Transverse colon (tissue), 4 donors: ENCODE measurements at regions not wholly inside any gene's neighbourhood (a gene's known extent, or its start where the extent isn't known, plus 50 kb on each side); places are given as distances from the start of the nearest gene placed in this dataset.

ENCODE experiments used
- DNase-seq: peaks from one replicate; pipeline ENCODE4 v3.0.0-alpha.2; 2019
- H3K27ac ChIP-seq, 4 donors: fragments of 200-600 bp; sonication (generic); 2 replicates each; pipeline ENCODE4 v1.5.1; 2016 to 2018; ENCODE audit warnings: inconsistent platforms in 4 of 4
- H3K27me3 ChIP-seq: fragments of 200-600 bp; sonication (generic); 2 replicates; pipeline ENCODE4 v1.5.1; 2017; ENCODE audit warnings: inconsistent platforms
- H3K36me3 ChIP-seq, 4 donors: fragments of 200-600 bp; sonication (generic); 2 replicates each; pipeline ENCODE4 v1.5.1; 2017 to 2019; ENCODE audit warnings: inconsistent platforms in 4 of 4
- H3K4me1 ChIP-seq, 4 donors: fragments of 200-600 bp; sonication (generic); 2 replicates each; pipeline ENCODE4 v1.5.1; 2017 to 2020; ENCODE audit warnings: inconsistent platforms in 4 of 4
- H3K4me3 ChIP-seq, 4 donors: fragments of 200-600 bp; sonication (generic); 1 replicate in 1 of 4; 2 replicates in 3 of 4; pipeline versions ENCODE4 v1.5.1 to v1.6.1; 2017 to 2019; ENCODE audit warnings: inconsistent platforms in 4 of 4
- H3K9me3 ChIP-seq, 2 donors: fragments of 200-600 bp; sonication (generic); 2 replicates each; pipeline ENCODE4 v1.5.1; 2017 to 2019; ENCODE audit warnings: inconsistent platforms in 2 of 2
- EP300 ChIP-seq: sonication (generic); formaldehyde crosslinking; IDR thresholded peaks from one replicate; pipeline ENCODE4 v1.6.1; 2017; ENCODE audit warnings: antibody characterized with exemption, low read depth
- POLR2A ChIP-seq: fragments of 450-650 bp; IDR thresholded peaks from one replicate; pipeline ENCODE4 v1.6.1; 2016; ENCODE audit warnings: antibody characterized with exemption, mild to moderate bottlenecking, moderate library complexity
- POLR2AphosphoS5 ChIP-seq, 3 donors: sonication (generic); formaldehyde crosslinking; IDR thresholded peaks; one replicate each; pipeline ENCODE4 v1.6.1; 2016; ENCODE audit warnings: antibody characterized with exemption in 3 of 3
- WGBS, 2 donors: methylation state at CpG; one replicate each; pipeline ENCODE4 v1.1.5; 2018; ENCODE audit warnings: low coverage in 1 of 2; 5-methylcytosine and 5-hydroxymethylcytosine counted together
- in situ Hi-C, 4 donors: fragments of 200-750 bp; cut with MboI; loops; one replicate each; pipeline versions ENCODE4 v1.15.0 to v1.15.1; 2017; ENCODE audit warnings: low sequenced_read_pairs in 3 of 4, low pct_ligation_motif_present in 1 of 4, low pct_unique_long_range_greater_than_20kb in 1 of 4
- intact Hi-C: fragments of 100-400 bp; cut with DNase I; formaldehyde crosslinking; loops from one replicate; pipeline ENCODE4 v1.15.1; 2023; ENCODE audit warnings: low total_unique reads
- TF ChIP-seq, protein P1 (sequence below), 5 experiments: fragments of 200-600 bp in 3 of 5; fragments of 450-650 bp in 2 of 5; sonication (generic) in 3 of 5; IDR thresholded peaks; 1 replicate in 2 of 5; 2 replicates in 3 of 5; pipeline ENCODE4 v1.5.1; 2016 to 2017; ENCODE audit warnings: antibody characterized with exemption in 5 of 5, inconsistent platforms in 3 of 5, mild to moderate bottlenecking in 2 of 5, moderate library complexity in 1 of 5

DNA sequence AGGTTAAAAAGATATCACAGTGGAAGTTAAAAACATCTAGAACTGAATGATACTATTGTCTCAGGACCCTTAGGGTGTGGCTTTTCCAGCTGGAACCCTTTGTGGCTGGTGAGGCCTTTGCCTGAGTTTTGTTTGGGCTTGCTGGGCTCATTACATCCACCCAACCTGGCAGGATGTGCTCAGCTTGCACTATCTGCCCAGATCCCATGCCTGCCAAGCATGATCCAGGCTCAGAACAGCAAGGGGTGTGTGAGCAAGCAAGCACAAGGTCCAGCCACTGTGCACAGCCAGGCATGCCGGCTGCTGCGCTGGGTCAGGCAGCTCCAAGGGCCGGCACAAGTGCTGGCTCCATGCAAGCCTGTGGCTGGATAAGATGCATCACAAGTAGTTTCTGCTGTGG lies 512.7 kb upstream of the CDIN1 start:
- in situ Hi-C loops: no loop called here
- TF ChIP-seq POLR2A: no peak
- TF ChIP-seq EP300: no peak
- TF ChIP-seq, protein P1, sequence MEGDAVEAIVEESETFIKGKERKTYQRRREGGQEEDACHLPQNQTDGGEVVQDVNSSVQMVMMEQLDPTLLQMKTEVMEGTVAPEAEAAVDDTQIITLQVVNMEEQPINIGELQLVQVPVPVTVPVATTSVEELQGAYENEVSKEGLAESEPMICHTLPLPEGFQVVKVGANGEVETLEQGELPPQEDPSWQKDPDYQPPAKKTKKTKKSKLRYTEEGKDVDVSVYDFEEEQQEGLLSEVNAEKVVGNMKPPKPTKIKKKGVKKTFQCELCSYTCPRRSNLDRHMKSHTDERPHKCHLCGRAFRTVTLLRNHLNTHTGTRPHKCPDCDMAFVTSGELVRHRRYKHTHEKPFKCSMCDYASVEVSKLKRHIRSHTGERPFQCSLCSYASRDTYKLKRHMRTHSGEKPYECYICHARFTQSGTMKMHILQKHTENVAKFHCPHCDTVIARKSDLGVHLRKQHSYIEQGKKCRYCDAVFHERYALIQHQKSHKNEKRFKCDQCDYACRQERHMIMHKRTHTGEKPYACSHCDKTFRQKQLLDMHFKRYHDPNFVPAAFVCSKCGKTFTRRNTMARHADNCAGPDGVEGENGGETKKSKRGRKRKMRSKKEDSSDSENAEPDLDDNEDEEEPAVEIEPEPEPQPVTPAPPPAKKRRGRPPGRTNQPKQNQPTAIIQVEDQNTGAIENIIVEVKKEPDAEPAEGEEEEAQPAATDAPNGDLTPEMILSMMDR (IDR thresholded peaks at IDR 0.05): no peak
- no peak for TF ChIP-seq POLR2AphosphoS5 (IDR thresholded peaks at IDR 0.05)
- Histone ChIP-seq H3K27me3 (no peaks in the 10 kb centered on the region), H3K27ac (no peak overlapping the region), H3K36me3 (no peaks in the 10 kb centered on the region), H3K9me3 (no peaks in the 10 kb centered on the region), H3K4me1 (no peaks in the 10 kb centered on the region), H3K4me3 (no peak overlapping the region)
- intact Hi-C loops: no loop called here
- DNase-seq: no peak
- 60% methylated on average over 1 of the region's 3 CpGs; no CpG with 5 or more reads in 1 of the 2 donors for WGBS, 2 donors

DNA sequence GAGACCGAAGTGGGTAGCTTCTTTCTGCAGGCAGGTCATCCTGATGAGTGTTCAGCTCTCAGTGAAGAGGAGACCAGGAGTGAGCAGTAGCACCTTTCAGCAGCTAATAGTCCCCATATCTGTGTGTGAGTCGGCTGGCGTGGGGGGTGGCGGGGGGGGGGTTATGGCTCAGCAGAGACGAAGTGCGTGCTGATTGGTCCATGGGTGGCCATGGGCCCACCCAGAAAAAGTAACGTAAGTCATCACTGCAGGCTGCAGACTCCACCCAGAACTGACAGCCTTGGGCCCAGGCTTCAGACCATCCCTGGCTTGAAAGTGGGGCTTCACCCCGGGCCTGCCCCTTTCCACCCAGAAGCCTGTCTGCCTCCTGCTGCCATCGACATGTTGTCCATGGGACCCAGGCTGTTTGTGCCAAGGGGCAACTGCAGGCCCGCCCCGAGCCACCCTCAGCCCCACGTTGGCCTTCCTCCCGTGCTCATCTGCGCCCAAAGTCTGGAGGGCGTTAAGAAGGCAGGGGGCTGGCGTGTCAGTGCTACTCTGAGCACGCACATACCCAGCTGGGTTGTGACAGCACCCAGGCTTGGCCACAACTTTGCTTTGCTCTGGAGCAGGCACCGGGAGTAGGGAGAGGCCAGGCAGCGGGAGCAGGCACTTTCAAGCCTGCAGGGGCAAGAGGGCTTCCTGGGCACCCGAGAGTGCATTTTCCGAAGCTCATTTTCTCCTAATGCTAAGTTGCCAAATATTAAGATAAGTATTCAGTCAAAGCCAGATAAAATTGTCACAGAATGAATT lies 511.7 kb upstream of the CDIN1 start:
- WGBS, 2 donors: 89 to 96% methylated on average over 2 to 21 of the region's 21 CpGs
- DNase-seq: no peak
- Histone ChIP-seq H3K27ac (no peak overlapping the region), H3K4me1 (no peaks in the 10 kb centered on the region), H3K4me3 (no peak overlapping the region), H3K36me3 (no peaks in the 10 kb centered on the region), H3K9me3 (no peaks in the 10 kb centered on the region), H3K27me3 (no peaks in the 10 kb centered on the region)
- intact Hi-C loops: no loop called here
- in situ Hi-C loops: no loop called here
- TF ChIP-seq, protein P1 (IDR thresholded peaks at IDR 0.05): no peak
- TF ChIP-seq POLR2AphosphoS5 (IDR thresholded peaks at IDR 0.05) (no peak), POLR2A (no peak), EP300 (no peak)

- H3K27ac ChIP-seq: no peak overlapping the region
- no peak for TF ChIP-seq POLR2AphosphoS5 (IDR thresholded peaks at IDR 0.05)
- TF ChIP-seq POLR2A: no peak
- TF ChIP-seq, protein P1 (IDR thresholded peaks at IDR 0.05): no peak
- TF ChIP-seq EP300: no peak
- in situ Hi-C loops: no loop called here
- no peak for DNase-seq
- H3K4me3 ChIP-seq: no peak overlapping the region
- no peaks in the 10 kb centered on the region for H3K27me3 ChIP-seq
- intact Hi-C loops: no loop called here
- H3K4me1 ChIP-seq: no peaks in the 10 kb centered on the region
- no peaks in the 10 kb centered on the region for H3K9me3 ChIP-seq
- H3K36me3 ChIP-seq: no peaks in the 10 kb centered on the region
Measured at GRCh38 chr15:36075333-36075732, 504.1 kb upstream of the CDIN1 start.

DNA sequence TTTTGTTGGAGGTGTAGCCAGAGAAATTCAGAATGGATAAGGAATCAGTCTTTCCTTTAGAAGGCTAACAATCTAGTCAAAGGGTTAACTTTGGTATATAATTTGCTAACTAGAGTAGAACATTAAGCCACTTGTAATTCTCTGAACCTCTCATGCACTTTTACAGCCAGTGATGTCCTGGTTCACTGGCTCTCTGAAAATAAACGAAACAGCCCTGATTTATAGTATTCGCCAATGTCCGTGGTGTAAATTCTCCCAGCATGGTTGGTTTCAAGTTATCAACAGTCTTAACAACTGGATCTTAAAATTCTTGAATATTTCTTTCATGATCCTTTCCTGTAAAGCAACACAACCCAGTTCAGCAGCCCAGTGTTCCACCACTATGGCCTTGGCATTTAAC lies 500.4 kb upstream of the CDIN1 start:
- intact Hi-C loops (no loop called here), in situ Hi-C loops (no loop called here)
- Histone ChIP-seq H3K9me3 (peaks cover 9 to 12% of the 10 kb centered on the region in 2 donors), H3K27ac (no peak overlapping the region), H3K27me3 (no peaks in the 10 kb centered on the region), H3K4me1 (no peaks in the 10 kb centered on the region), H3K4me3 (no peak overlapping the region), H3K36me3 (no peaks in the 10 kb centered on the region)
- no peak for DNase-seq
- 50 to 54% methylated on average over 2 to 3 of the region's 3 CpGs for WGBS, 2 donors
- no peak for TF ChIP-seq POLR2AphosphoS5 (IDR thresholded peaks at IDR 0.05)
- TF ChIP-seq EP300: no peak
- TF ChIP-seq, protein P1 (IDR thresholded peaks at IDR 0.05): no peak
- TF ChIP-seq POLR2A: no peak
